ENCODE measurements at regions not wholly inside any gene's neighbourhood (a gene's known extent, or its start where the extent isn't known, plus 50 kb on each side); places are given as distances from the start of the nearest gene placed in this dataset.

GRCh38 chr11:96469776-96470175 is 80.0 kb downstream of the JRKL start:
- H3K79me2 ChIP-seq (ENCODE audit: insufficient read depth, low read length): no peaks in the 10 kb centered on the region
- no peaks in the 10 kb centered on the region for H4K20me1 ChIP-seq (ENCODE audit: insufficient read depth, low read length)
- no peak overlapping the region for H3K4me3 Mint-ChIP-seq
- no peak overlapping the region for H3K27ac Mint-ChIP-seq
- peaks cover 0 to 1% (median 1%) of the 10 kb centered on the region in 3 donors for H3K27me3 Mint-ChIP-seq (ENCODE audit: low read depth in 3 of 3)
- 94% methylated on average over 3 of the region's 3 CpGs for WGBS (ENCODE audit: insufficient coverage)
- H3K4me3 ChIP-seq (replicated peaks in 1 of 3; ENCODE audit: low read depth in 2 of 3, low read length in 3 of 3): no peak overlapping the region
- intact Hi-C loops (cut with micrococcal nuclease): no loop called here
- no peak overlapping the region for H3K9ac ChIP-seq (ENCODE audit: insufficient read depth, low read length, poor library complexity, severe bottlenecking)
- no peaks in the 10 kb centered on the region for H3K36me3 ChIP-seq (replicated peaks in 1 of 2; ENCODE audit: control insufficient read depth in 1 of 2, insufficient read depth in 2 of 2, low read length in 2 of 2)
- H3K9me3 ChIP-seq (replicated peaks in 1 of 2; ENCODE audit: control insufficient read depth in 1 of 2, insufficient read depth in 1 of 2, low read length in 2 of 2): peaks cover 17 to 19% of the 10 kb centered on the region in 2 donors
- TF ChIP-seq CTCF (IDR thresholded peaks at IDR 0.05): no peak
- H3K27ac ChIP-seq (ENCODE audit: low read depth in 1 of 2, low read length in 2 of 2): no peak overlapping the region
- no peak overlapping the region for H3K4me2 ChIP-seq (replicated peaks; ENCODE audit: extremely low read depth, low read length, poor library complexity, severe bottlenecking)
- no peaks in the 10 kb centered on the region for H3K4me1 Mint-ChIP-seq
- H3K36me3 Mint-ChIP-seq: no peaks in the 10 kb centered on the region
- H2AFZ ChIP-seq (ENCODE audit: insufficient read depth, low read depth, low read length, poor library complexity, severe bottlenecking): no peak overlapping the region
- no peaks in the 10 kb centered on the region for H3K27me3 ChIP-seq (ENCODE audit: control insufficient read depth in 2 of 2, insufficient read depth in 2 of 2, low read length in 2 of 2)
- peaks cover 4 to 12% (median 6%) of the 10 kb centered on the region in 7 donors for H3K9me3 Mint-ChIP-seq
- H3K4me1 ChIP-seq (ENCODE audit: control insufficient read depth in 1 of 2, insufficient read depth in 2 of 2, low read length in 2 of 2): no peaks in the 10 kb centered on the region
- no peak for DNase-seq

DNA sequence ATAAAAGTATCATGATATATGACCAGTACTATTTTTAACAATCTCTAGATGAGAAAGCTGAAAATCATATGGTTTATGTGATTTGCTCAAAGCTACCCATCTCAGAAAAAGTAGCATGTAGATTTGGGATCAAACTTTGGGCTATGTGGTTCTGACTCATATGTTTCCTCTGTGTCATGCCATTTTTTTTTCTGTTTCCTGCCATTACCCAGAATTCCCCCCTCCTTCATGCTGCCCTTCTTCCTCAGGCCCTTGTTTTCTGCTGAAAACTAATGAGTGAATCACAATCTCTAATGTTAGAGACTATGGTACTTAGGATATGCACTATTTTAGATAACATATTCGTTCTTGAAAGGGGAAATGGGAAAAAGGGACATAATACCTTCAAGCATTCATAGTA is 80.7 kb downstream of the JRKL start:
- no peaks in the 10 kb centered on the region for H3K79me2 ChIP-seq (ENCODE audit: insufficient read depth, low read length)
- Mint-ChIP-seq H3K9me3 (peaks cover 4 to 16% (median 9%) of the 10 kb centered on the region in 7 donors), H3K27ac (no peak overlapping the region), H3K4me3 (no peak overlapping the region), H3K4me1 (no peaks in the 10 kb centered on the region), H3K36me3 (no peaks in the 10 kb centered on the region), H3K27me3 (ENCODE audit: low read depth in 3 of 3) (peaks cover 0 to 1% (median 1%) of the 10 kb centered on the region in 3 donors)
- H3K4me3 ChIP-seq (replicated peaks in 1 of 3; ENCODE audit: low read depth in 2 of 3, low read length in 3 of 3): no peak overlapping the region
- no peak overlapping the region for H3K27ac ChIP-seq (ENCODE audit: low read depth in 1 of 2, low read length in 2 of 2)
- no peak for DNase-seq
- H3K27me3 ChIP-seq (ENCODE audit: control insufficient read depth in 2 of 2, insufficient read depth in 2 of 2, low read length in 2 of 2): no peaks in the 10 kb centered on the region
- peaks cover 17 to 23% of the 10 kb centered on the region in 2 donors for H3K9me3 ChIP-seq (replicated peaks in 1 of 2; ENCODE audit: control insufficient read depth in 1 of 2, insufficient read depth in 1 of 2, low read length in 2 of 2)
- intact Hi-C loops (cut with micrococcal nuclease): no loop called here
- no peak overlapping the region for H3K4me2 ChIP-seq (replicated peaks; ENCODE audit: extremely low read depth, low read length, poor library complexity, severe bottlenecking)
- H2AFZ ChIP-seq (ENCODE audit: insufficient read depth, low read depth, low read length, poor library complexity, severe bottlenecking): no peak overlapping the region
- no peaks in the 10 kb centered on the region for H3K4me1 ChIP-seq (ENCODE audit: control insufficient read depth in 1 of 2, insufficient read depth in 2 of 2, low read length in 2 of 2)
- TF ChIP-seq CTCF (IDR thresholded peaks at IDR 0.05): no peak
- no peaks in the 10 kb centered on the region for H3K36me3 ChIP-seq (replicated peaks in 1 of 2; ENCODE audit: control insufficient read depth in 1 of 2, insufficient read depth in 2 of 2, low read length in 2 of 2)
- H4K20me1 ChIP-seq (ENCODE audit: insufficient read depth, low read length): no peaks in the 10 kb centered on the region
- no peak overlapping the region for H3K9ac ChIP-seq (ENCODE audit: insufficient read depth, low read length, poor library complexity, severe bottlenecking)
- WGBS (ENCODE audit: insufficient coverage): no CpG with 5 or more reads among the region's 1 CpG

All from CD14-positive monocyte (primary cell).